ENCODE measurements at regions not wholly inside any gene's neighbourhood (a gene's known extent, or its start where the extent isn't known, plus 50 kb on each side); places are given as distances from the start of the nearest gene placed in this dataset.

- no peaks in the 10 kb centered on the region for H3K9me3 ChIP-seq (replicated peaks; ENCODE audit: control insufficient read depth, insufficient read depth, low read length)
- H3K4me2 ChIP-seq (ENCODE audit: insufficient read depth, low read length): no peak overlapping the region
- H3K27me3 ChIP-seq (ENCODE audit: control insufficient read depth in 2 of 2, insufficient read depth in 2 of 2, low read length in 2 of 2): peaks cover 6 to 8% of the 10 kb centered on the region in 2 experiments
- intact Hi-C loops (cut with micrococcal nuclease) (no loop called here), dilution Hi-C loops (cut with MboI; ENCODE audit: extremely low pct_ligation_motif_present, low sequenced_read_pairs) (no loop called here)
- no peak overlapping the region for H3K27ac ChIP-seq (ENCODE audit: insufficient read depth, low read depth, low read length)
- ChIA-PET CTCF (interaction anchor here (2.7 kb wide), 1 partner anchor 10 kb away, joined by 9 read pairs; no protein-coding TSS in a partner anchor), POLR2A (no interaction called here)
- H3K4me1 ChIP-seq (ENCODE audit: control insufficient read depth, extremely low read depth, insufficient read depth, low read length): no peaks in the 10 kb centered on the region
- H3K79me2 ChIP-seq (ENCODE audit: control insufficient read depth, insufficient read depth, low read length): no peaks in the 10 kb centered on the region
- H4K20me1 ChIP-seq (replicated peaks; ENCODE audit: control insufficient read depth, extremely low read depth, insufficient read depth, low read length): no peaks in the 10 kb centered on the region
- H2AFZ ChIP-seq (ENCODE audit: low read depth, low read length): no peak overlapping the region
- H3K9ac ChIP-seq (replicated peaks; ENCODE audit: extremely low read depth, insufficient read depth, low read length): no peak overlapping the region
- H3K4me3 ChIP-seq (replicated peaks in 1 of 3; ENCODE audit: insufficient read depth in 1 of 3, low read depth in 1 of 3, low read length in 3 of 3): no peak overlapping the region
- FAIRE-seq: no peak
- no peaks in the 10 kb centered on the region for H3K36me3 ChIP-seq (ENCODE audit: control insufficient read depth in 2 of 2, extremely low read depth in 1 of 2, insufficient read depth in 2 of 2, low read length in 2 of 2)
- TF ChIP-seq CTCF (IDR thresholded peaks at IDR 0.05; ENCODE audit: extremely low read depth in 1 of 2, insufficient read depth in 1 of 2, low read depth in 1 of 2, low read length in 2 of 2) (no peak), GATA2 (IDR thresholded peaks at IDR 0.05; ENCODE audit: insufficient read depth, insufficient read length, low read depth, low read length) (no peak), EZH2 (IDR thresholded peaks at IDR 0.05; ENCODE audit: borderline replicate concordance, low read depth, low read length, severe bottlenecking) (no peak), MAX (IDR thresholded peaks at IDR 0.05; ENCODE audit: insufficient read depth, insufficient read length) (no peak), FOS (IDR thresholded peaks at IDR 0.05; ENCODE audit: borderline replicate concordance, insufficient read depth, low read length) (no peak), JUN (IDR thresholded peaks at IDR 0.05; ENCODE audit: borderline replicate concordance, insufficient read depth, insufficient read length, low read depth) (no peak), POLR2AphosphoS5 (IDR thresholded peaks at IDR 0.05; ENCODE audit: insufficient read depth, low read depth, low read length) (no peak), MYC (IDR thresholded peaks at IDR 0.05; ENCODE audit: low read depth, low read length) (no peak), POLR2A (IDR thresholded peaks at IDR 0.05; ENCODE audit: low read depth, low read length) (no peak)
- H3K9me1 ChIP-seq (replicated peaks; ENCODE audit: control insufficient read depth, extremely low read depth, insufficient read depth, low read length): no peaks in the 10 kb centered on the region
- no peak for DNase-seq (ENCODE audit: low read depth, low spot score)
- no TSS peak for BruUV-seq (replicated peaks)
Observed at GRCh38 chr20:22985239-22985778, 49.8 kb upstream of the SSTR4 start.

All from endothelial cell of umbilical vein (primary cell).